ENCODE measurements at regions not wholly inside any gene's neighbourhood (a gene's known extent, or its start where the extent isn't known, plus 50 kb on each side); places are given as distances from the start of the nearest gene placed in this dataset.

- no peak for DNase-seq
Observed at GRCh38 chr3:162213956-162214355, 717.3 kb downstream of the OTOL1 start.

DNA sequence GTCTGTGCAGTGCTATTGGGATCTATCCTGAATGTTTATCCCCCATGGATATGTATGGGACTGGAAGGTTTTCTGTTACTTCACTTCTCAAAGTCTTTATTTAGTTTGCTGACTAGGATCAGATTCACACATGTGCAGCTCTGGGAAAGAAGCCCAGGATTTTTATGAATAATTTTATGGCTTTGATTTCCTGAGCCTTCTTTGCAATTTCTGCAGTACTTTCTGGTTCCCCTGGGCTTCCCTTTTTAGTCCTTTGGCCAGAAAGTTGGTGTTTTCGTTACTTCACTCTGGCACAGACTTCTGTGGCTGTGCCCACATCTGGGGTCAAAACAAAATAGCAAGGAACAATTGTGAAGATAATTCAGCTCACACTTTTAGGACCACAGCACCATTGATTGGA, 721.0 kb downstream of the OTOL1 start:
- no peak for DNase-seq

- no peak for DNase-seq
Observed at GRCh38 chr3:162218479-162218878, 721.9 kb downstream of the OTOL1 start.

DNA sequence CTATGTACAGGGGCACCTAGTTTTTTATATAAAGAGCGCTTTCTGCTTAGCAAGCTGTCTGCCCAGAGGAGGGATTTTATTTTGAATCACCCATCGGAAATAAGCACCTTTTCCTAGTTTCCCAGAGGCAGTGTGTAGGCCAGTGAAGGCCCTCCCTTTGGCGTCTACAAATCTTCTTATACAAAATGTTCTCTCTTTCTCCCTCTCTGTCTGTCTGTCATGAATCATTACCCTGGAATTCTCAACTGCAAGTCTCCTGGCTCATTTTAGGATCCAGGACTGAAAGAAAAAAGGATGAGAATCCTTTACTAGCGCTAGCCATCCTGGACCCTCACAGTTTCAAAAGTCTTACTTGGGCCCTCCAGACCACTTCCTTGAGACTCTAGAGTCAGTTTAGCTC, 728.1 kb downstream of the OTOL1 start:
- DNase-seq: no peak

DNA sequence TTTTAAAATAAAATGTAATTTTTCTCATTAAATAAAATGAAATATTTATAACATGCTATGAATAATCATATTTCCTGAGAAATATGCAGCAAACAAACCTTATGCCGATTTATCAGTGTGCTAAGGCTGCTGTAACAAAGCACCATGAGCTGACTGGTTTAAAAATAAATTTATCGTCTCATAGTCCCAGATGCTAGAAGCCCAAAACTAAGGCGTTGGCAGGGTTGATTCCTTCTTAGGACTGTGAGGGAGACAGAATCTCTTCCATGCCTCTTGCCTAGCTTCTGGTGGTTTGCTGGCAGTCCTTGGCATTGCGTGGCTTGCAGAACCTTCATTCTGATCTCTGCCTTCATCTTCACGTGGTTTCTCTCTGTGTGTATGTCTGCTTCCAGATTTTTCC, 740.3 kb downstream of the OTOL1 start:
- DNase-seq: no peak

DNA sequence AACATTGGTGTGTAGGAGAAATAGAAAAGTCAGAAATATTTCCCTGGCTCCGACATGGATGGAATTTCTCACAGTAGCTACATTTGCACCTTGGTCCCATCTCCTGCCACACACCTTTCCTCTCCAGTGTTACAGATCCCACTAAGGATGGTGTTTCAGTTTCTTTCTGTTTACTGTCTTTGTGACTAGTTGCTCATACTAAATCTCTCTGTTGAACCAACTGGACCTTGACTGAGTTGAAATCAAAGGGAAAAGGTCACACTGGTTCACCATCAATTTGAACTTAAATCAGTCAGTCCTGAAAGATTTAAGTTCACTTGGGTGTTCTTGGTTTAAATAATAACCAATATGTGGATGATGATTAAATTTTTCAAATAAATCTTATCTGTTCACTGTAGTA, 754.2 kb downstream of the OTOL1 start:
- no peak for DNase-seq

DNA sequence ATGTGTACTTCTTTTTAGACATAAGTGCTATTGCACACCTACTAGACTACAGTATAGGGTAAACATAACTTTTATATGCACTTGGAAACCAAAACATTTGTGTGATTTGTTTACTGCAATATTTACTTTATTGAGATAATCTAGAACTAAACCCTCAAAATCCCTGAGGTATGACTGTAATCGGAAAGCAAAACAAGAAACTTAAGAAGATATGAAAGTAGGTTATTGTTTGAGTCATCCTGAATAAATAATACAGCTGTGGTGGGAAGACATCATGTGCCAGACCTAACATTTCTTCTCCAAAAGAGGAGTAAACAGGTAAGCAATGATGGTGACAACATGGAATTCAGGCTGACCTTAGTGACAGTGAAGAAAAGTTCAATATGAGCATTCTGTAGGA, 765.5 kb downstream of the OTOL1 start:
- DNase-seq: no peak

DNA sequence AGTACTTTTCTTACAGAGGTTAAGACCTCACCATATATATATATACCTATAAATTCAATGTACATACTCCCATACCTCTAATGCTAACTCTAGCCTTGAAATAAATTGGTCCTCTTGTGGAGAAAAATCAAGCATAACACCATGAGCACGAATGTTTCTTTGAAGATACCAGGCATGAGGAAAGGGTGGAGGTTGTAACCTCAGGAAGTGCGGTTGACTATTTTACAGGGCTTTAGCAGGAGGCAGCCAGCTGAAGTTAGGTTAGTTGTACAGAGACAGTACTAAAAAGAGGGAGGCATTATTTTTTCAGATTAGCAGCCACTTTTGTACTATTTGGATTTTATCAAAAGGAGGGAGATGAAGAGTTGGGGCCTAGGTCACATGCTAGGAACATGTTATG, 767.0 kb downstream of the OTOL1 start:
- no peak for DNase-seq

DNA sequence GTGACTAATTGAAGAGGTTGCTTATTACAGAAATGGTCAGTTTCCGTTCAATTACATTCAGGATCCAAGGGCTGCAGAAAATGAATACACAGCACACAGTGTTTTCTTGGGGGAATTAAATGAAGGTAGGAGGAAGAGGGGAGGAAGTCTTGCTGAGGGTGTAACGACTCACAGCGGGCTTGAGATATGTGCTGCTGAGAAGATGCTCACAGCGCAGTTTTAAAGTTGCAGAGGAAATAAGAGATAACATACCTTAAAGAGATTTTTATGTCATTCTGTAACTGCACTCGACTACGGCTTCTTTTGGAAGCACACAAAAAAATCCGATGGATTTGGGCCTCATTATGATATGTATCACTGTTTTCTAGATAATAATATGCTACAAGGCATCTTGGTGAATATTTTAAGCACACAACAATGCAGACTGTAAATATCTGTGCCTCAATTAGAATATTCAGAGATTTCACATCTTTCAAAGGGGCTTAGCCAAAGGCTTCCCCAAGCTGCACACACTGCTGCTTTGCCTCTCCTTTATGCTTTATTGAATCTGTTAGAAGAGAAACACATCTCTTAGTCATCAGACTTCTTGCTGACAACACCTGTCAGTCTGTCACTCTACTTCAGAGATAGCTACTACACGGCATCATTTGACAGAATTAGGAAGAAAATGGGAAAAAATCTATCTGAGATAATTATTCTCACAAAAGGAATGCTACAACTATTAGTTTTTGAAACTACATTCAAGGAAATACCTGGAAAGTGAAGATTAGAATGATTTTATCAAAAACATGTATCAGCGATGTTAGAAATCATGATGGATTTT, 773.2 kb downstream of the OTOL1 start:
- no peak for DNase-seq

GRCh38 chr3:162274070-162274469, 777.5 kb downstream of the OTOL1 start:
- no peak for DNase-seq

DNA sequence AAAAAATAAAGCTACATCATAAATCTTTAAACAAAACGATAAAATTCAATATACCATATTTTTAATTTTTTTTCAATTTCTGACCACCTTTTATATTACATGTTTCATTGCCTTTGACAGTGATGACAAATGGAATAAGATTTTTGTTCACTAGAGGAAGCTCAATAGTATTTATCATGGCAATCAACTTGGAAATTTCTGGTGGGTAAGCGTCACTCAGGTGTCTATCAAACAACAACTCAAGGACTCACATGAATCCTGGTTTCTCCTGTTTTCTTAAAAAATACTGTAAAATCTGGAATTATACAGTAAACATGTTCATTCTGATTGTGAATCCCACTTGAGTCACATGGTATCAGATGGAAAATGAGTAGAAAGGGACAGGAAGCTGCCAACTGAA, 782.2 kb downstream of the OTOL1 start:
- DNase-seq: no peak

- DNase-seq: no peak
Observed at GRCh38 chr3:162285259-162285658, 788.7 kb downstream of the OTOL1 start.

DNA sequence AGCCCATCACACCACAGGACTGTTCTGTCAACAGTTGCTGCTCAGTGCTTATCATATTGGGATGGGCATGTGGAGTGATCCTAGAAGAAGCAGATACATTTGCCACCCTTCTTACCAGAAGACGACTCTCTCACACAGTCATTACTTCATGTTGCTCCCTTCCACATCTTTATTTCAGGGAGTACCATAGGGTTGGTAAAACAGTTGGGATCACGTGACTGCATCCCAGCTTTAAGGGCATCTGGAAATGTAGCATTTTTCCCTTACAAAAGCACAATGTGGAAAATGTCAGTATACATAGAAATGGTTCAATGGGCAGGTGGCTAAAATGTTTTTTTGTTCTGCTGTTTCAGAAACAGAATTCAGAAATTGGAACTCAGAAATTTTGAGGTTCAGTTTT, 791.0 kb downstream of the OTOL1 start:
- DNase-seq: no peak

DNA sequence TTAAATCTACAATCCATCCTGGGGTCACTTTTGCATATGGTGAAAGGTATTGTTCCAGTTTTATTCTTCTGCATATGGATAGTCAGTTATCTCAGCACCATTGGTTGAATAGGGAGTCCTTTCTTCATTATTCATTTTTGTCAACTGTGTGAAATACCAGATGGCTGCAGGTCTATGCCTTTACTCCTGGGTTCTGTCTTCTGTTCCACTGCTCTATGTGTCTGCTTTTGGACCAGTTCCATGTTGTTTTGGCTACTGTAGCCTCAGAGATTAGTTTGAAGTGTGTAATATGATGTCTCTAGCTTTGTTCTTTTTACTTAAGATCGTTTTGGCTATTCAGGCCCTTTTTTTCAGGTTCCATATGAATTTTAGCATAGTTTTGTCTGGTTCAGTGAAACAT, 795.8 kb downstream of the OTOL1 start:
- DNase-seq: no peak

DNA sequence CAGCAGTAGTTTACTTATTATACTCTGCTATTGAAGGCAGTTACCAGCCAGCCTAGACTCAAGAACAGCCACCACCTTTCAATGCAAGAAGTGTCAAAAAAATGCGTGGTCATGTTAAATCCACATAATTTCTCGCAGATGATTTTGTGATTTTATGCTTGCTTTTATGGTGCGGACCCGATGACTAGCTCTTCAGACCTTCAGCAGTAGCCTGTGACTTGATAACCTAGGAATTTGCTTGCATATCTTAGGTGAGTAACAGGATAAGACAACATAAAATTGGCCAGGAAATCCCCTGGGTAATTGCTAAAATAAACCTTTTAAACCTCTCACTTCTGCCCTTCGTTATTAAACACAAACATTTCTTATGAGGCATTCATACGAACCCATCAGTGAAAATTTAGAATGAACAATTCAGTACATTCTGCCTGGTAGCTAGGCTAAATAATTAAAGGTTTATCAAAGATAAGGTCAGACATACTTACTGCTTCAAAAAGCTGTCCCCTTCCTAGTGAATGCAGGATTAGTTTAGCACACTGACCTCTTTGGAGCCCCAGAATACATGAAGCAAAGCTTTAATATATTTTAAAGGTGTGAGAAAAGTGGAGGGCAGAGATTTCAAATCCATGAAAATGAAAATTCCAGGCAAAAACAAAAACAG, 798.8 kb downstream of the OTOL1 start:
- DNase-seq: no peak

DNA sequence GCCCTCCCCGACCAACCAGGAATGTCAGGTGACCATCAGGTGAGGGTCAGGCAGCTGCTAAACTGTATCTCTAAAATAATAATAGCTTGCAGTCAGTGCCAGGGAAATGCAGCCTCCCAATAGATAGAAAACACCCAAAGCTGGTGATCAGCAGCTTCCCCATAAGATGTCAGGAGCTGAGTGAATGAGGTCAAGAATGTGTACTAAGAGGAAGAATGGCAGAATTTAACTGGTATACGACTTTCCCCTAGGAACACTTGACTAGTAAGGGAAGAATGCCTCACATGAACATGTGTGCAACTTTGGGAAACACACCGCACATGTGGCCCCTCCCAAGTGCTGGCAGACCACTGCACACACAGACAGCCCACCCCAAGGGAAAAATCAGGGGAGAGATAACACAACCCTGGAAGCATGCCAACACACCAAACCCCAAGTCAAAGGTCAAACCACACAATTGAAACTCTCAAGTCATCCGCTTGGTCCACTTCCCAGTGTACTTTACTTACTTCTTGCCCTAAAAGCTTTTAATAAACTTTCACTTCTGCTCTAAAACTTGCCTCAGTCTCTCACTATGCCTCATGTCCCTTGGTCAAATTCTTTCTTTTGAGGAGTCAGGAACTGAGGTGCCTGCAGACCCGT, 806.5 kb downstream of the OTOL1 start:
- DNase-seq: no peak

DNA sequence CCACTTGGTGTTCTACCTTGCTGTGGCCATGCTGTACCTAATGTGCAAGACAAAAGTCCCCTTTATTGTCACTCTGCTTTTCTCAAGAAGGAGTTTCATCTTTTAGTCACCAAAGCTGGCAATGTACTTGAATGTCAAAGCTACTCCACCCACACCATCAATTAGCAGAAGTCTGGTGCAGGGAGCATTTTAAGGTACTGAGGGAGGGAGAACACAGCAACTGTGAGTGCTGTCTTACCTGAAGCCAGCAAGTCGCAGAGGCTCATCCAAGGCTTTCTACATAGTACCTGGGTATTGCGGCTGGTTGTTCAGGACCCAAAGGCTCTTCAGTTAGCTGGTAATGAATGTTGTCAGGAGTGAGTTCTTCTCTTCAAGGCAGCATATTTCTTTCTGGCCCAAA, 820.4 kb downstream of the OTOL1 start:
- DNase-seq: no peak

- no peak for DNase-seq
Observed at GRCh38 chr3:162328649-162329048, 832.0 kb downstream of the OTOL1 start.

DNA sequence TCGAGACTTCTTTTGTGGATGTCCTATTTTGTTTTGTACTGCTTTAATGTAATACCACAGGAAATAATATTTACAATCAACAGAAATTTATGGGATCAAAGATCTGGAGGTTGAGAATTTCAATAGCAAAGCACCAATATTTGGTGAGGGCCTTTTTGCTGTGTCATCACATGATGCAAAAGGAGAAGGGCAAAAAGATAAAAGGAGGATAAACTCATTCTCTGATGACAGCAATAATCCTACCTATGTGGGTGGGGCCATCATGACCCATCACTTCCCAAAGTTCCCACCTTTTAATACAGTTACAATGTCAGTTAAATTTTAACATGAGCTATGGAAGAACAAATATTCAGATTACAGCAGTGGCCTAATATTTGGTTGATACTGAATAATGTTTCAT, 832.9 kb downstream of the OTOL1 start:
- no peak for DNase-seq

DNA sequence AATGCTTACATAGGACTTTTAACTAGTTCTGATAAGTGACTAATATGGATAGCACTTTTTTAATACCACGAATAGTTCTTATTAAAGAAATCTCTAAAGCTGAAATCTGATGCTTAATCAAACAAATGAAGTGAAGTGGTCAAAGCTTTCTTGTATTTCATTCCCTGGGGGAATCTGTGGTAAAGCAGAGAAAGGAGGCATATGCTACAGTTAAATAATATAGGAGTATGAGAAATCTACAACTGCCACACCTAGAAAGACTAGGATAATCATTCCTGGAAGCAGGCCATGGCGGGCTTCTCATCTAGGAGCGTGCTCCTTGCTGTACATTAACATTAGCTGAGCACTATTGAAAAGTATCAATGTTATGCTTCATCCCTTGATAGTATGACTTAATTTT, 835.7 kb downstream of the OTOL1 start:
- no peak for DNase-seq

- DNase-seq: no peak
Observed at GRCh38 chr3:162334537-162334936, 837.9 kb downstream of the OTOL1 start.

DNA sequence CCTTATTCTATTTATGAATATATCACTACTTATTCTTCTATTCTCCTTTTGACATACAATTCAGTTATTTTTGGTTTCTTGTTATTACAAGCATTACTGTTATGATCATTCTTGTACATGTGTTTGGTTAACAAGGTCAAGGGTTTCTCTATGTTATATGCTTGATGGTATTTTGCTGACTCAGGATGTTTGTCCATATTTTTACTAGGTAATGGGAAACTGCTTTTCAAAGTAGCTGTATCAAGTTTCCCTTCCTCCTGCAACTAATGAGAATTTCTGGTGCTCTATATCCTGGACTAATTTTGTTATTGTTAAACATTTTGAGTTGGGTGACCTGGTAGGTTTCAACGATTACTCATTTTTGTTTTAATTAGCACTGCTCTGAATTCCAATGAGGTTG, 841.0 kb downstream of the OTOL1 start:
- no peak for DNase-seq

DNA sequence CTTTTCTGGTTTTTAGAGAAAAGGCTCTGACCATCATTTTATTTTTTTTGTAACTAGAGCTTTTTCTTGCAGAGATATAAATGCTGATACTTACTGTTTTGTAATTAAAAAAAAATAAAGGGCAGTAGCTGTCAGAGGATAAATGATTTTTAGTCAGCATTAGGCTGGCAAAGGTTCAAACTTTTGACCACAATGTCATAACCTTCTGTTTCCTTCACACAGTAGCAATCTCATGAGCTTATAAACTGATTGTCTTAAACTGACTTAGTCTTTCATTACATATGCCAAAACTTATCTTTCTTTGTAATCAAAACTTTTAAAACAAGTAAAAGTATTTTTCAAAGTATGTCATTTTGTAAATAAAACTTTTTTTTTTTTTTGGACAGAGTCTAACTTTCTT, 841.9 kb downstream of the OTOL1 start:
- DNase-seq: no peak

- DNase-seq: no peak
Observed at GRCh38 chr3:162348912-162349311, 852.3 kb downstream of the OTOL1 start.

Data from NCI-H1048 (cell line).